ENCODE measurements at regions not wholly inside any gene's neighbourhood (a gene's known extent, or its start where the extent isn't known, plus 50 kb on each side); places are given as distances from the start of the nearest gene placed in this dataset.
"Not testable (repeated sequence)": the region's sequence is repeated elsewhere in the genome, so short reads cannot be mapped to it uniquely, and the experiment has no call there.

GRCh38 chr22:34410111-34410510, 489.8 kb upstream of the LARGE1 start:
- no peak overlapping the region for H3K9ac ChIP-seq (ENCODE audit: low read length)
- no peak overlapping the region for H2BK120ac ChIP-seq (ENCODE audit: low read depth, low read length)
- H2AFZ ChIP-seq (ENCODE audit: low read depth, low read length) = no peak overlapping the region
- H4K8ac ChIP-seq (ENCODE audit: low read length) = no peak overlapping the region
- no peak overlapping the region for H3K14ac ChIP-seq (ENCODE audit: low read length in 2 of 2)
- 50% methylated on average over 4 of the region's 4 CpGs for whole genome bisulfite sequencing
- H3K9me3 ChIP-seq (ENCODE audit: control insufficient read depth, low read length) = no peaks in the 10 kb centered on the region
- no peak overlapping the region for H2AK5ac ChIP-seq (ENCODE audit: low read length, severe bottlenecking)
- no peak for DNase-seq
- no peak overlapping the region for H3K4me2 ChIP-seq (ENCODE audit: low read length, poor library complexity, severe bottlenecking)
- H3K4ac ChIP-seq (ENCODE audit: low read depth in 1 of 2, low read length in 2 of 2) = no peak overlapping the region
- no peak overlapping the region for H2BK12ac ChIP-seq (ENCODE audit: low read length in 2 of 2)
- no peaks in the 10 kb centered on the region for H3K79me1 ChIP-seq (replicated peaks; ENCODE audit: low read length, poor library complexity, severe bottlenecking)
- H2BK5ac ChIP-seq (ENCODE audit: low read depth, low read length, poor library complexity, severe bottlenecking) = no peak overlapping the region
- no peak overlapping the region for H3K27ac ChIP-seq (ENCODE audit: low read length, poor library complexity, severe bottlenecking)
- no peaks in the 10 kb centered on the region for H3K4me1 ChIP-seq (ENCODE audit: control insufficient read depth, insufficient read depth, low read depth, low read length)
- H3K27me3 ChIP-seq (ENCODE audit: control insufficient read depth in 1 of 2, insufficient read depth in 1 of 2, low read length in 2 of 2) = no peaks in the 10 kb centered on the region
- no peak overlapping the region for H4K91ac ChIP-seq (ENCODE audit: low read length)
- no peak overlapping the region for H3K4me3 ChIP-seq (ENCODE audit: insufficient read depth in 1 of 2, low read depth in 1 of 2, low read length in 2 of 2)
- no peak overlapping the region for H2BK15ac ChIP-seq (ENCODE audit: low read depth, poor library complexity, severe bottlenecking)
- H3K18ac ChIP-seq (ENCODE audit: low read depth in 1 of 2, low read length in 2 of 2) = no peak overlapping the region
- H3K36me3 ChIP-seq (ENCODE audit: control insufficient read depth in 1 of 2, insufficient read depth in 2 of 2, low read depth in 1 of 2, low read length in 2 of 2) = no peaks in the 10 kb centered on the region
- H3K23ac ChIP-seq (ENCODE audit: low read length in 2 of 2) = no peak overlapping the region

DNA sequence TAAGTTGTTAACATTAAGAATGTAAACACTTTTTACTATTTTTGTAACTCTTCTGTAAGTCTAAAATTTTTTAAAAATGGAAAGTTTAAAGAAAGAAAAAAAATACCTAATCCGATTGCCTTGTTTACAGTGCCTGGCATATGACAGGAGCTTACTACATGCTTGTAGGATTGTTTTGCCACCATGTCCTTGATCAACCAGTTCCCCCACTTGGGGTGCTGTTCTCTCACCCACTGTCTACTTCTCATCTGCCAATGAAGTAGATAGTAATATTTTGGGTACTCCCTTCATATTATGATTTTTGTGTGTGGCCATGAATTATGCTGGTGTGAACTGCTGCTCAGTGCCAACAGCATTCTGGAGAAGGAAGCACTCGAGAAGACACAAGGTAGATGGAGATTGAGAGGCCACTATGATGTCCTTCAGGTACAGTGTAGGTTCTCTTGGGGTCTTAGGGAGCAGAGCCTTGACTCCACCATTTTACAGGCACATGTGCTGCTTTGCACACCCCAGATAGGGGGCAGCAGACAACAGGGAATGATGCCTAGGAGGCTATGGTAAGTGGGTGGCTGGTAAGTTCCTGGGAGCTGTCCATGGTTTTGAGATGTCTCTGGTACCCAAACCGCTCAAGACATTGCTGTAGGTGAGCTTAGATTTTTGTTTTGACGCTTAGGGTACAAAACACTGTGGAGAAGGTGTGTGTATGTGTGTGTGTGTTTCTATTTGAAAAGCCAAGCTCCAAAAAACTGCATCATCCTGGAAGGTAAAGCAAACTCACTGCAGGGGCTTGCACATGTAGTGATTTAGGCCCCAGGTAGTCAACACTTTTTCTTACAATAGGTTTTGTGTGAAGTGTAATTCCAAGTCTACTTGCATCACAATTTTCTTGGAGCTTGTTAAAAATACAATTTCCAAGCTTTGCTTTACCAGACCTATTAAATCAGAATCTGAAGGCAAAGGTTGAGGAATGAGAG, 494.5 kb upstream of the LARGE1 start:
- Histone ChIP-seq H2BK12ac (ENCODE audit: low read length in 2 of 2) (no peak overlapping the region), H2BK5ac (ENCODE audit: low read depth, low read length, poor library complexity, severe bottlenecking) (no peak overlapping the region), H3K4me2 (ENCODE audit: low read length, poor library complexity, severe bottlenecking) (no peak overlapping the region), H3K79me1 (replicated peaks; ENCODE audit: low read length, poor library complexity, severe bottlenecking) (no peaks in the 10 kb centered on the region), H3K14ac (ENCODE audit: low read length in 2 of 2) (no peak overlapping the region), H3K4me1 (ENCODE audit: control insufficient read depth, insufficient read depth, low read depth, low read length) (no peaks in the 10 kb centered on the region), H2AK5ac (ENCODE audit: low read length, severe bottlenecking) (no peak overlapping the region), H3K9me3 (ENCODE audit: control insufficient read depth, low read length) (peaks cover 3% of the 10 kb centered on the region), H3K27ac (ENCODE audit: low read length, poor library complexity, severe bottlenecking) (no peak overlapping the region), H3K23ac (ENCODE audit: low read length in 2 of 2) (no peak overlapping the region), H4K8ac (ENCODE audit: low read length) (no peak overlapping the region), H3K4me3 (ENCODE audit: insufficient read depth in 1 of 2, low read depth in 1 of 2, low read length in 2 of 2) (no peak overlapping the region), H3K27me3 (ENCODE audit: control insufficient read depth in 1 of 2, insufficient read depth in 1 of 2, low read length in 2 of 2) (no peaks in the 10 kb centered on the region), H3K18ac (ENCODE audit: low read depth in 1 of 2, low read length in 2 of 2) (no peak overlapping the region), H3K36me3 (ENCODE audit: control insufficient read depth in 1 of 2, insufficient read depth in 2 of 2, low read depth in 1 of 2, low read length in 2 of 2) (no peaks in the 10 kb centered on the region), H4K91ac (ENCODE audit: low read length) (no peak overlapping the region), H2BK15ac (ENCODE audit: low read depth, poor library complexity, severe bottlenecking) (no peak overlapping the region), H3K9ac (ENCODE audit: low read length) (no peak overlapping the region), H2AFZ (ENCODE audit: low read depth, low read length) (no peak overlapping the region), H2BK120ac (ENCODE audit: low read depth, low read length) (no peak overlapping the region), H3K4ac (ENCODE audit: low read depth in 1 of 2, low read length in 2 of 2) (no peak overlapping the region)
- no peak for DNase-seq
- WGBS = 9% methylated on average over 3 of the region's 4 CpGs

GRCh38 chr22:34416022-34416860, 496.0 kb upstream of the LARGE1 start:
- no peak for DNase-seq
- H2BK5ac ChIP-seq (ENCODE audit: low read depth, low read length, poor library complexity, severe bottlenecking) = no peak overlapping the region
- H4K91ac ChIP-seq (ENCODE audit: low read length) = no peak overlapping the region
- no peak overlapping the region for H2BK15ac ChIP-seq (ENCODE audit: low read depth, poor library complexity, severe bottlenecking)
- no peak overlapping the region for H3K18ac ChIP-seq (ENCODE audit: low read depth in 1 of 2, low read length in 2 of 2)
- H3K4me2 ChIP-seq (ENCODE audit: low read length, poor library complexity, severe bottlenecking) = no peak overlapping the region
- no peak overlapping the region for H2BK120ac ChIP-seq (ENCODE audit: low read depth, low read length)
- H3K4me3 ChIP-seq (ENCODE audit: insufficient read depth in 1 of 2, low read depth in 1 of 2, low read length in 2 of 2) = no peak overlapping the region
- WGBS = 34% methylated on average over 4 of the region's 7 CpGs
- no peak overlapping the region for H3K23ac ChIP-seq (ENCODE audit: low read length in 2 of 2)
- H3K27ac ChIP-seq (ENCODE audit: low read length, poor library complexity, severe bottlenecking) = no peak overlapping the region
- no peak overlapping the region for H4K8ac ChIP-seq (ENCODE audit: low read length)
- no peaks in the 10 kb centered on the region for H3K4me1 ChIP-seq (ENCODE audit: control insufficient read depth, insufficient read depth, low read depth, low read length)
- no peaks in the 10 kb centered on the region for H3K27me3 ChIP-seq (ENCODE audit: control insufficient read depth in 1 of 2, insufficient read depth in 1 of 2, low read length in 2 of 2)
- H3K36me3 ChIP-seq (ENCODE audit: control insufficient read depth in 1 of 2, insufficient read depth in 2 of 2, low read depth in 1 of 2, low read length in 2 of 2) = no peaks in the 10 kb centered on the region
- H2AK5ac ChIP-seq (ENCODE audit: low read length, severe bottlenecking) = no peak overlapping the region
- no peak overlapping the region for H3K4ac ChIP-seq (ENCODE audit: low read depth in 1 of 2, low read length in 2 of 2)
- no peaks in the 10 kb centered on the region for H3K79me1 ChIP-seq (replicated peaks; ENCODE audit: low read length, poor library complexity, severe bottlenecking)
- no peak overlapping the region for H2BK12ac ChIP-seq (ENCODE audit: low read length in 2 of 2)
- H3K9ac ChIP-seq (ENCODE audit: low read length) = no peak overlapping the region
- no peak overlapping the region for H3K14ac ChIP-seq (ENCODE audit: low read length in 2 of 2)
- no peak overlapping the region for H2AFZ ChIP-seq (ENCODE audit: low read depth, low read length)
- H3K9me3 ChIP-seq (ENCODE audit: control insufficient read depth, low read length) = peaks cover 3% of the 10 kb centered on the region

DNA sequence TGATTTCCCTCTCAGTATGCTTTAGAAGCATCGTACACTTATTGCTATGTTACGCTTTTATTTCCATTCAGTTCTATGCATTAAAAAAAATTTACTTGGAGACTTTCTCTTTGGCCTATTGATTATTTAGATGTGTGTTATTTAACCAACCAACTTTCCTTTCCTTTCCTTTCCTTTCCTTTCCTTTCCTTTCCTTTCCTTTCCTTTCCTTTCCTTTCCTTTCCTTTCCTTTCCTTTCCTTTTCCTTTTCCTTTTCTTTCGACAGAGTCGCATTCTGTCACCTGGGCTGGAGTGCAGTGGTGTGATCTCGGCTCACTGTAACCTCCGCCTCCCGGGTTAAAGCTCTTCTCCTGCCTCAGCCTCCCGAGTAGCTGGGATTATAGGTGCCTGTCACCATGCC, 502.7 kb upstream of the LARGE1 start:
- not testable (repeated sequence) for H4K8ac ChIP-seq (ENCODE audit: low read length); H3K27me3 ChIP-seq (ENCODE audit: control insufficient read depth in 1 of 2, insufficient read depth in 1 of 2, low read length in 2 of 2); H4K91ac ChIP-seq (ENCODE audit: low read length); H2BK120ac ChIP-seq (ENCODE audit: low read depth, low read length); H2BK15ac ChIP-seq (ENCODE audit: low read depth, poor library complexity, severe bottlenecking); H3K27ac ChIP-seq (ENCODE audit: low read length, poor library complexity, severe bottlenecking); H2BK12ac ChIP-seq (ENCODE audit: low read length in 2 of 2); H3K4me1 ChIP-seq (ENCODE audit: control insufficient read depth, insufficient read depth, low read depth, low read length); H3K9ac ChIP-seq (ENCODE audit: low read length); H2AFZ ChIP-seq (ENCODE audit: low read depth, low read length); H3K36me3 ChIP-seq (ENCODE audit: control insufficient read depth in 1 of 2, insufficient read depth in 2 of 2, low read depth in 1 of 2, low read length in 2 of 2); H3K79me1 ChIP-seq (replicated peaks; ENCODE audit: low read length, poor library complexity, severe bottlenecking); H2AK5ac ChIP-seq (ENCODE audit: low read length, severe bottlenecking); H3K23ac ChIP-seq (ENCODE audit: low read length in 2 of 2); H3K4me2 ChIP-seq (ENCODE audit: low read length, poor library complexity, severe bottlenecking); DNase-seq; H3K4ac ChIP-seq (ENCODE audit: low read depth in 1 of 2, low read length in 2 of 2); H3K18ac ChIP-seq (ENCODE audit: low read depth in 1 of 2, low read length in 2 of 2); H3K4me3 ChIP-seq (ENCODE audit: insufficient read depth in 1 of 2, low read depth in 1 of 2, low read length in 2 of 2); H3K14ac ChIP-seq (ENCODE audit: low read length in 2 of 2); H2BK5ac ChIP-seq (ENCODE audit: low read depth, low read length, poor library complexity, severe bottlenecking); H3K9me3 ChIP-seq (ENCODE audit: control insufficient read depth, low read length)
- WGBS = 84% methylated on average over 6 of the region's 8 CpGs

All from mesenchymal stem cell (in vitro differentiated cells and primary cell).